Naive thymus-derived CD4-positive, alpha-beta T cell (primary cell): ENCODE measurements at regions not wholly inside any gene's neighbourhood (a gene's known extent, or its start where the extent isn't known, plus 50 kb on each side); places are given as distances from the start of the nearest gene placed in this dataset.

Source experiments
- ATAC-seq: fragments of 150-1000 bp; cut with Tn5 transposase; 2 replicates; pipeline ENCODE4 v1.10.0; 2021; ENCODE audit warnings: mild to moderate bottlenecking, moderate library complexity
- CTCF ChIA-PET: fragments of 350-600 bp; sonication (Branson Sonifier 250); formaldehyde crosslinking; loops from one replicate; lab custom pipeline; 2021; ENCODE audit warnings: antibody characterized with exemption; lab: Charles Lee
- POLR2A ChIA-PET: fragments of 350-600 bp; sonication (Branson Sonifier 250); formaldehyde crosslinking; loops from one replicate; lab custom pipeline; 2021; ENCODE audit warnings: antibody characterized with exemption, inconsistent platforms; lab: Charles Lee
- DNase-seq, 9 donors: peaks; one replicate each; pipeline versions ENCODE4 v3.0.0 to v3.0.0-alpha.2; 2020 to 2022; ENCODE audit warnings: mixed read lengths in 1 of 9
- H3K27ac ChIP-seq: one replicate; pipeline ENCODE4 v1.7.0; 2013; ENCODE audit warnings: mild to moderate bottlenecking, low read depth, low read length, moderate library complexity
- H3K27me3 ChIP-seq, 2 donors: one replicate each; pipeline ENCODE4 v1.7.0; 2013; ENCODE audit warnings: low read length in 2 of 2, mild to moderate bottlenecking in 2 of 2, moderate library complexity in 2 of 2; ENCODE audit not compliant: control insufficient read depth in 2 of 2, insufficient read depth in 2 of 2
- H3K36me3 ChIP-seq, 3 experiments: 1 replicate in 2 of 3; 2 replicates in 1 of 3; pipeline ENCODE4 v1.7.0; 2013; ENCODE audit warnings: low read length in 3 of 3, mild to moderate bottlenecking in 3 of 3, moderate library complexity in 1 of 3; ENCODE audit not compliant: insufficient read depth in 3 of 3, control insufficient read depth in 2 of 3
- H3K4me1 ChIP-seq, 2 donors: one replicate each; pipeline ENCODE4 v1.7.0; 2013; ENCODE audit warnings: low read length in 2 of 2, mild to moderate bottlenecking in 2 of 2, moderate library complexity in 1 of 2; ENCODE audit not compliant: control insufficient read depth in 2 of 2, insufficient read depth in 2 of 2
- H3K4me3 ChIP-seq: 2 replicates; pipeline ENCODE4 v1.7.0; 2013; ENCODE audit warnings: mild to moderate bottlenecking, low read length
- H3K9me3 ChIP-seq, 3 experiments: 1 replicate in 2 of 3; 2 replicates in 1 of 3; pipeline ENCODE4 v1.7.0; 2013; ENCODE audit warnings: low read length in 3 of 3; ENCODE audit not compliant: control insufficient read depth in 2 of 3
- H3K27ac Mint-ChIP-seq, 9 donors: one replicate each; pipeline ENCODE4 v1.8.0; 2020 to 2022; ENCODE audit warnings: mixed read lengths in 9 of 9, mild to moderate bottlenecking in 8 of 9, moderate library complexity in 5 of 9, inconsistent platforms in 2 of 9
- H3K27me3 Mint-ChIP-seq, 5 donors: one replicate each; pipeline ENCODE4 v1.8.0; 2021 to 2022; ENCODE audit warnings: mixed read lengths in 5 of 5, mild to moderate bottlenecking in 1 of 5
- H3K36me3 Mint-ChIP-seq, 5 donors: one replicate each; pipeline ENCODE4 v1.8.0; 2020 to 2022; ENCODE audit warnings: mixed read lengths in 5 of 5, mild to moderate bottlenecking in 3 of 5, inconsistent platforms in 1 of 5
- H3K4me1 Mint-ChIP-seq, 7 donors: one replicate each; pipeline ENCODE4 v1.8.0; 2020 to 2022; ENCODE audit warnings: mixed read lengths in 7 of 7, mild to moderate bottlenecking in 3 of 7, inconsistent platforms in 1 of 7
- H3K4me3 Mint-ChIP-seq, 10 donors: one replicate each; pipeline ENCODE4 v1.8.0; 2020 to 2022; ENCODE audit warnings: mild to moderate bottlenecking in 10 of 10, mixed read lengths in 10 of 10, moderate library complexity in 6 of 10, inconsistent platforms in 2 of 10
- H3K9me3 Mint-ChIP-seq, 11 donors: one replicate each; pipeline ENCODE4 v1.8.0; 2020 to 2022; ENCODE audit warnings: mixed read lengths in 11 of 11, mild to moderate bottlenecking in 4 of 11, inconsistent platforms in 1 of 11, moderate library complexity in 1 of 11
- intact Hi-C, 2 donors: fragments of 100-400 bp; cut with micrococcal nuclease; formaldehyde crosslinking; loops; one replicate each; pipeline ENCODE4 v1.15.1; 2023

DNA sequence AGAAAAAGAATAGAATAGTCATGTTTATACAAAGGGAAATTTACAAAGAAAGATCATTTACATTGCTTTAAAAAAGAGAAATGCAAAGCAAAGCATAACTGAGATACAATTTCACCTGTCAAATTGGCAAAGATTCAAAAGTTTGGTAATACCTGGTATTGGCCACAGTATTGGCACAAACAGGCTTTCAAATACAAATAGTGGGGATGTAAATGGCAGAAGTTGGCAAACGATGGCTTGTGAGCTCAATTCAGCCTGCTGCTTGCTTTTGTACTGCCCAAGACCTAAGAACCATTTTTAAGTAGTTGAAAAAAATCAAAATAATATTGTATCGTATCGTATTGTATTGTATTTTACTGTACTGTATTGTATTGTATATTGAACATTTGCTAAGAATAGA lies 194.5 kb upstream of the JAG1 start:
- no peaks in the 10 kb centered on the region for H3K36me3 ChIP-seq
- H3K27me3 ChIP-seq: no peaks in the 10 kb centered on the region
- no peaks in the 10 kb centered on the region for H3K9me3 ChIP-seq
- Mint-ChIP-seq H3K4me3 (no peak overlapping the region), H3K27me3 (no peaks in the 10 kb centered on the region), H3K36me3 (no peaks in the 10 kb centered on the region), H3K27ac (no peak overlapping the region), H3K4me1 (no peaks in the 10 kb centered on the region), H3K9me3 (peaks cover 0 to 3% (median 0%) of the 10 kb centered on the region in 11 donors)
- DNase-seq (no peak), ATAC-seq (no peak)
- H3K4me1 ChIP-seq: no peaks in the 10 kb centered on the region
- H3K4me3 ChIP-seq: no peak overlapping the region
- no peak overlapping the region for H3K27ac ChIP-seq
- ChIA-PET CTCF (no interaction called here), POLR2A (no interaction called here)
- intact Hi-C loops: no loop called here

DNA sequence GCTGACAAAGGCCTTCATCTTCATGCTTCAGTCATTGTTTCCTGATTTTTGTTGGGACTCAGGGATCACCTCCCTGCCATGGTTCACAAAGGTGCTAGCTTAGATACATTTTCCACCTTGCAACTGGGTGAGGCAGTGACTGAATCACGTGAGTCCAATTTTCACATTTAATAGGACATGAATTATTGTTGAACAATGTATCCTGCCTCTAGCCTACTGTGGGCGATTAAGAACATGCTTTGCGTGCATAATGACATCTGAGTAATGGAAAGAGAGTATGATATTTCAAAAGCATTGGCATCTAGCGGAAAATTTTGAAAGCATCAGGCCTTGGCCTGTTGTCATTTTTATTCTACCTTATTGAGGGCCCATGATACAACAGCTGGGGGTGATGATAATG lies 199.2 kb upstream of the JAG1 start:
- Mint-ChIP-seq H3K9me3 (peaks cover 0 to 12% (median 4%) of the 10 kb centered on the region in 11 donors), H3K4me3 (no peak overlapping the region), H3K27me3 (no peaks in the 10 kb centered on the region), H3K4me1 (no peaks in the 10 kb centered on the region), H3K36me3 (no peaks in the 10 kb centered on the region), H3K27ac (no peak overlapping the region)
- DNase-seq (no peak), ATAC-seq (no peak)
- CTCF ChIA-PET: no interaction called here
- H3K27me3 ChIP-seq: no peaks in the 10 kb centered on the region
- H3K27ac ChIP-seq: no peak overlapping the region
- H3K36me3 ChIP-seq: no peaks in the 10 kb centered on the region
- POLR2A ChIA-PET: no interaction called here
- intact Hi-C loops: no loop called here
- no peak overlapping the region for H3K4me3 ChIP-seq
- no peaks in the 10 kb centered on the region for H3K4me1 ChIP-seq
- H3K9me3 ChIP-seq: no peaks in the 10 kb centered on the region

DNA sequence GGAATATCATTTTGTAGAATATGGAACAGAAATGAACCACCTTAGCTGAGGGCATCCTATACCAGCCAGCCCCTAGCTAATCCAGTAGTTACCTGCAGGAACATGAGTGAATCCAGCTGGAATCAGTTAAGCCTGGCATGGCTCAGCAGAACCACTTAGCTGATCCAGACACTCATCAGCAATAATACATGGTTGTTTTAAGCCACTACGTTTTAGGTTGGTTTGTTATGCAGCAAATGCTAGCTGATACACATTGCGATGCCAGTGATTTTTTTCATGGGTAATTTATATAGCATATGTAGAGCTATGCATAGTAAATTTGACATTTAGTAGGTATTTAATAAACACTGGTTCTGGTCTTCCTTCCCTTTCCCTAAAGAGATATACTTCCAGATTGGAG lies 201.9 kb upstream of the JAG1 start:
- no peaks in the 10 kb centered on the region for H3K4me1 ChIP-seq
- ATAC-seq (no peak), DNase-seq (no peak)
- no peak overlapping the region for H3K4me3 ChIP-seq
- intact Hi-C loops: no loop called here
- no peaks in the 10 kb centered on the region for H3K9me3 ChIP-seq
- Mint-ChIP-seq H3K9me3 (peaks cover 0 to 14% (median 3%) of the 10 kb centered on the region in 11 donors), H3K27me3 (peaks cover 0 to 4% (median 0%) of the 10 kb centered on the region in 5 donors), H3K27ac (no peak overlapping the region), H3K36me3 (no peaks in the 10 kb centered on the region), H3K4me1 (no peaks in the 10 kb centered on the region), H3K4me3 (no peak overlapping the region)
- ChIA-PET POLR2A (no interaction called here), CTCF (no interaction called here)
- no peaks in the 10 kb centered on the region for H3K27me3 ChIP-seq
- H3K27ac ChIP-seq: no peak overlapping the region
- no peaks in the 10 kb centered on the region for H3K36me3 ChIP-seq

DNA sequence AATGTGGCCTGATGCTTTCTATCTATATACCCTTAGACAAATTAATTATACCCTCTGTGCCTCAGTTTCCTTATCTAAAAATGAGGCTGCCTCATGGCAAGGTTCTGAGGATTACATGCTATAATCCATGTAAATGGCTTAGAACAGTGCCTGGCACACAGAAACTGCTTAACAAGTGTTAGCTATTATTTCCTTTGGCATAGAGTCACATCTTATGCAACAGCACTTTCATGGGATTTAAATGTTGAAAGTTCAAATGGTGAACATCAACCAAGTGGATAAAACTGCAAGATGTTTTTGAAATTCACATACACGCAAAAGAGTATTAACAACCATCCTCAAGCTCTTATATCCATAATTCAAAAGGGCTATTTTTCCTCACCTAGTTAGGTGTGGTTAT lies 202.8 kb upstream of the JAG1 start:
- intact Hi-C loops: no loop called here
- Histone ChIP-seq H3K27me3 (no peaks in the 10 kb centered on the region), H3K4me3 (no peak overlapping the region), H3K36me3 (no peaks in the 10 kb centered on the region), H3K4me1 (no peaks in the 10 kb centered on the region), H3K27ac (no peak overlapping the region), H3K9me3 (no peaks in the 10 kb centered on the region)
- H3K27me3 Mint-ChIP-seq: peaks cover 0 to 4% (median 0%) of the 10 kb centered on the region in 5 donors
- ChIA-PET POLR2A (no interaction called here), CTCF (no interaction called here)
- no peak overlapping the region for H3K27ac Mint-ChIP-seq
- H3K9me3 Mint-ChIP-seq: peaks cover 0 to 14% (median 3%) of the 10 kb centered on the region in 11 donors
- no peak overlapping the region for H3K4me3 Mint-ChIP-seq
- DNase-seq (no peak), ATAC-seq (no peak)
- no peaks in the 10 kb centered on the region for H3K36me3 Mint-ChIP-seq
- H3K4me1 Mint-ChIP-seq: no peaks in the 10 kb centered on the region

DNA sequence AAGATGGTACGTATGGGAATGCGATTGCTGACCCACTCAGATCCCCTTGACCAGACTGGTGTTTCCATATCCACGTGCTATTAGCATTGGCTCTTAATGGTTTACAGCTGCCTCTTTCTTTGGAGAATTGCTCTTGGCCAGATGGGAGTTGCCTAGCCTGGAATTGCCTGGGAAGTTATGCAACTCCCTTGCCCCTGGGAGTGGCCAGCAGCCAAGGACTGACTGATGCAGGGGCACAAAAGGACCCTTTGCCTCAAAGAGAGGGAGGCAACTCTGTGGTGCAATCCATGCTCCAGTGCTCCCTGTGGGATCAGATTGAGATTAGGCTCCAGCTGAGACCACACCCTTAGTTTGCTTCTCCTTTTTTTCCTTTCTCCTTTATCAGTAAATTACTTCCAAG lies 203.5 kb upstream of the JAG1 start:
- Histone ChIP-seq H3K4me3 (no peak overlapping the region), H3K9me3 (no peaks in the 10 kb centered on the region), H3K4me1 (no peaks in the 10 kb centered on the region), H3K27me3 (no peaks in the 10 kb centered on the region), H3K36me3 (no peaks in the 10 kb centered on the region), H3K27ac (no peak overlapping the region)
- ATAC-seq (no peak), DNase-seq (no peak)
- H3K4me1 Mint-ChIP-seq: no peaks in the 10 kb centered on the region
- H3K36me3 Mint-ChIP-seq: no peaks in the 10 kb centered on the region
- peaks cover 0 to 14% (median 3%) of the 10 kb centered on the region in 11 donors for H3K9me3 Mint-ChIP-seq
- POLR2A ChIA-PET: no interaction called here
- H3K27ac Mint-ChIP-seq: no peak overlapping the region
- CTCF ChIA-PET: no interaction called here
- peaks cover 0 to 4% (median 0%) of the 10 kb centered on the region in 5 donors for H3K27me3 Mint-ChIP-seq
- intact Hi-C loops: no loop called here
- no peak overlapping the region for H3K4me3 Mint-ChIP-seq

DNA sequence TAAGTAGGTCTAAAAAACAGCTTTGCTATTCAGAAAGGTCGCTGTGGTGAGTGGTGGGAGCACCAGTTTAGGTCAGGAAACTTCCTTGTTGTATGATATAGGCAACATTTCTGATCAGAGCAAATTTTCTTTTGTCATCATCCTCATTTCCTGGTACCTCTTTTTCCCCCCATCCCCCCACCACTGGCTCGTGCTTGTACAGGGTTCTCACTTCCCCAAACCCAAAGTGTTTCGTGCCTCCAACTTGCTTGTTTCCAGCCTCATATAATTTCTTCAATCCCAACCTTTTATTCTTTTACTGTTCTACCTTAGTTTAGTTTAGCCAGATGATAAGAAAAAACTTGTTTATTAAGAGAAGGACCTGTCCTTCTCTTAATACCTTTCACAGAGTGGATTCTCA lies 209.4 kb upstream of the JAG1 start:
- Histone ChIP-seq H3K27ac (no peak overlapping the region), H3K36me3 (no peaks in the 10 kb centered on the region), H3K9me3 (no peaks in the 10 kb centered on the region), H3K27me3 (no peaks in the 10 kb centered on the region), H3K4me1 (no peaks in the 10 kb centered on the region), H3K4me3 (no peak overlapping the region)
- Mint-ChIP-seq H3K27ac (no peak overlapping the region), H3K27me3 (peaks cover 0 to 4% (median 0%) of the 10 kb centered on the region in 5 donors), H3K4me3 (no peak overlapping the region), H3K36me3 (no peaks in the 10 kb centered on the region), H3K4me1 (no peaks in the 10 kb centered on the region), H3K9me3 (peaks cover 0 to 5% (median 3%) of the 10 kb centered on the region in 11 donors)
- POLR2A ChIA-PET: no interaction called here
- intact Hi-C loops: no loop called here
- ATAC-seq (no peak), DNase-seq (no peak)
- CTCF ChIA-PET: no interaction called here

DNA sequence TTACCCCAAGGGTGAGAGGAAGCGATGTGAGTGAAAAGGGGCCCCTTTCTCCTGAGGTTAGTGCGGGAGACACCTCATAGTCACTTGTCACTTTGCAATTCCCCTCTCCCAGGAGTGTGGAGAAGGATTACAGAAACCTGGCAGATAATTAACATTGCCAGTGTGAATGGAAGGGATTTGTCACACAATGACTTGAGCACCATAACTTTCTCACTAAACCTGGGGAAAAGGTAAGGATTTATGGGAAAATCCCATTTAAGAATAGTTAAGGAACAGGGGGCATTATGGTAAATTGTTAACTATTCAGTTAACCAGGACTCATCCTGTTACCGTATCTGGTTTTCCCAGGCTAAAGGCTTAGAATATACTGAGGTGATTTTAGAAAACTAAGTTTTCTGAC lies 219.5 kb upstream of the JAG1 start:
- no peak overlapping the region for H3K27ac Mint-ChIP-seq
- no peaks in the 10 kb centered on the region for H3K4me1 ChIP-seq
- POLR2A ChIA-PET: no interaction called here
- CTCF ChIA-PET: no interaction called here
- H3K36me3 Mint-ChIP-seq: no peaks in the 10 kb centered on the region
- intact Hi-C loops: no loop called here
- DNase-seq: no peak
- peaks cover 0 to 14% (median 6%) of the 10 kb centered on the region in 11 donors for H3K9me3 Mint-ChIP-seq
- H3K9me3 ChIP-seq: no peaks in the 10 kb centered on the region
- no peaks in the 10 kb centered on the region for H3K27me3 ChIP-seq
- no peak overlapping the region for H3K4me3 Mint-ChIP-seq
- H3K36me3 ChIP-seq: no peaks in the 10 kb centered on the region
- H3K27ac ChIP-seq: no peak overlapping the region
- ATAC-seq: no peak
- H3K4me3 ChIP-seq: no peak overlapping the region
- H3K27me3 Mint-ChIP-seq: no peaks in the 10 kb centered on the region
- H3K4me1 Mint-ChIP-seq: no peaks in the 10 kb centered on the region
